Right lobe of liver (tissue), 6 donors: ENCODE measurements at regions not wholly inside any gene's neighbourhood (a gene's known extent, or its start where the extent isn't known, plus 50 kb on each side); places are given as distances from the start of the nearest gene placed in this dataset.

Experiments used
- ATAC-seq, 4 donors: fragments of 200-7000 bp; cut with Tn5 transposase; one replicate each; pipeline ENCODE4 v1.9.1; 2020; ENCODE audit warnings: mild to moderate bottlenecking in 4 of 4, moderate library complexity in 4 of 4
- DNase-seq, 3 donors: peaks; one replicate each; pipeline ENCODE4 v3.0.0-alpha.2; 2020
- H3K27ac ChIP-seq, 3 donors: fragments of 200-600 bp; one replicate each; pipeline ENCODE4 v1.8.0; 2022
- H3K27me3 ChIP-seq, 2 donors: fragments of 200-600 bp; one replicate each; pipeline ENCODE4 v1.8.0; 2022
- H3K36me3 ChIP-seq, 4 donors: fragments of 200-600 bp; sonication (generic) in 1 of 4; one replicate each; pipeline versions ENCODE4 v1.5.1 to v1.8.0; 2017 to 2022; ENCODE audit warnings: control low read depth in 1 of 4
- H3K4me1 ChIP-seq, 4 donors: fragments of 200-600 bp; sonication (generic) in 1 of 4; one replicate each; pipeline versions ENCODE4 v1.5.1 to v1.8.0; 2017 to 2022; ENCODE audit warnings: control low read depth in 1 of 4
- H3K4me3 ChIP-seq, 3 donors: fragments of 200-600 bp; one replicate each; pipeline ENCODE4 v1.8.0; 2022
- H3K9me3 ChIP-seq, 4 donors: fragments of 200-600 bp; sonication (generic) in 1 of 4; one replicate each; pipeline versions ENCODE4 v1.5.1 to v1.8.0; 2017 to 2022; ENCODE audit warnings: control low read depth in 1 of 4
- POLR2A ChIP-seq: fragments of 450-650 bp; IDR thresholded peaks from one replicate; pipeline ENCODE4 v1.6.1; 2017; ENCODE audit warnings: antibody characterized with exemption, mild to moderate bottlenecking
- WGBS: methylation state at CpG from one replicate; pipeline ENCODE4 v1.1.6; 2018; ENCODE audit warnings: low coverage, low lambda C conversion rate; ENCODE audit not compliant: insufficient coverage; ENCODE audit errors: missing lambda C conversion rate; 5-methylcytosine and 5-hydroxymethylcytosine counted together
- intact Hi-C, 2 donors: fragments of 100-400 bp; cut with DNase I; formaldehyde crosslinking; loops; one replicate each; pipeline versions ENCODE4 v1.11.2 to v1.14.1; 2022
- TF ChIP-seq, protein P1 (sequence below), 4 donors: fragments of 200-600 bp in 3 of 4; fragments of 450-650 bp in 1 of 4; IDR thresholded peaks; one replicate each; pipeline versions ENCODE4 v1.5.1 to v1.8.0; 2016 to 2022; ENCODE audit warnings: antibody characterized with exemption in 4 of 4, mild to moderate bottlenecking in 2 of 4
- donor health status: DM: no; HTN: yes; CAD: no.
- donor health status: DM: no; HTN: no; CAD: no.
- donor health status: DM: no; HTN: no; CAD: no.
- donor health status: DM: no; HTN: yes; CAD: no.
- donor health status: DM: no; HTN: yes; CAD: no.

DNA sequence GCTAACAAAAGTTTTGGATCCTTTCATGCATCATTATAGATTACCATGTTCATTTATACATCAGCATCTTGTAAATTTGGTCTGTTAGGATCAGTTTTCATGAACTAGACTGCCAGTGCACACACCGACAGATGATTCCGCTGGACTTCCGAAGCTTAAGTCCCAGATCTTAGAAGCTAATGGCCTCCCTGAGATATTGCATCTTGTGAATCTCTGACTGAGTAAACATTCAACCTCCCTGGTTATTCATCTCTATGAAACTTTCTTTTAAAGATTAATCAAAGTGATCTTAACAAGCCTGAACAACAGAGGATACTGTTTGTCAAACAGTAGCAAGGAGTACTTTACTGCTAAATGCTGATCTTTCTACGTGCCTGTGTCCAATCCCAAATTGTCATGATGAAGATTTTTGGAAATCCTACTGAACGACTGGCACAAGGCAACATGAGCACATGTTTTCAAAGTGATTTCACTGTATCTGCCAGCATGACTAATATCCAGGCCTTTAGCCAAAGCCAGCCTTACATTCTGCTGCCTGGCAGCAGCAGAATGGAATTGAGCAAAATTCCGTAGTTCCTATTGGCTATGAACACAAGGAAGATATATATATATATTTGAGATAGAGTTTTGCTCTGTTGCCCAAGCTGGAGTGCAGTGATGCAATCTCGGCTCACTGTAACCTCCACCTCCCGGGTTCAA is 91.3 kb upstream of the ANK3 start:
- no peaks in the 10 kb centered on the region for H3K36me3 ChIP-seq
- DNase-seq, result no peak
- intact Hi-C loops, result no loop called here
- no peaks in the 10 kb centered on the region for H3K27me3 ChIP-seq
- WGBS, result 68% methylated on average over 6 of the region's 8 CpGs
- no peaks in the 10 kb centered on the region for H3K9me3 ChIP-seq
- TF ChIP-seq, protein P1, sequence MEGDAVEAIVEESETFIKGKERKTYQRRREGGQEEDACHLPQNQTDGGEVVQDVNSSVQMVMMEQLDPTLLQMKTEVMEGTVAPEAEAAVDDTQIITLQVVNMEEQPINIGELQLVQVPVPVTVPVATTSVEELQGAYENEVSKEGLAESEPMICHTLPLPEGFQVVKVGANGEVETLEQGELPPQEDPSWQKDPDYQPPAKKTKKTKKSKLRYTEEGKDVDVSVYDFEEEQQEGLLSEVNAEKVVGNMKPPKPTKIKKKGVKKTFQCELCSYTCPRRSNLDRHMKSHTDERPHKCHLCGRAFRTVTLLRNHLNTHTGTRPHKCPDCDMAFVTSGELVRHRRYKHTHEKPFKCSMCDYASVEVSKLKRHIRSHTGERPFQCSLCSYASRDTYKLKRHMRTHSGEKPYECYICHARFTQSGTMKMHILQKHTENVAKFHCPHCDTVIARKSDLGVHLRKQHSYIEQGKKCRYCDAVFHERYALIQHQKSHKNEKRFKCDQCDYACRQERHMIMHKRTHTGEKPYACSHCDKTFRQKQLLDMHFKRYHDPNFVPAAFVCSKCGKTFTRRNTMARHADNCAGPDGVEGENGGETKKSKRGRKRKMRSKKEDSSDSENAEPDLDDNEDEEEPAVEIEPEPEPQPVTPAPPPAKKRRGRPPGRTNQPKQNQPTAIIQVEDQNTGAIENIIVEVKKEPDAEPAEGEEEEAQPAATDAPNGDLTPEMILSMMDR (IDR thresholded peaks at IDR 0.05), result no peak
- no peak for TF ChIP-seq POLR2A
- H3K4me3 ChIP-seq, result no peak overlapping the region
- ATAC-seq, result peak in 1 of 4 donors; percentile 66
- H3K27ac ChIP-seq, result no peak overlapping the region
- H3K4me1 ChIP-seq, result no peaks in the 10 kb centered on the region

DNA sequence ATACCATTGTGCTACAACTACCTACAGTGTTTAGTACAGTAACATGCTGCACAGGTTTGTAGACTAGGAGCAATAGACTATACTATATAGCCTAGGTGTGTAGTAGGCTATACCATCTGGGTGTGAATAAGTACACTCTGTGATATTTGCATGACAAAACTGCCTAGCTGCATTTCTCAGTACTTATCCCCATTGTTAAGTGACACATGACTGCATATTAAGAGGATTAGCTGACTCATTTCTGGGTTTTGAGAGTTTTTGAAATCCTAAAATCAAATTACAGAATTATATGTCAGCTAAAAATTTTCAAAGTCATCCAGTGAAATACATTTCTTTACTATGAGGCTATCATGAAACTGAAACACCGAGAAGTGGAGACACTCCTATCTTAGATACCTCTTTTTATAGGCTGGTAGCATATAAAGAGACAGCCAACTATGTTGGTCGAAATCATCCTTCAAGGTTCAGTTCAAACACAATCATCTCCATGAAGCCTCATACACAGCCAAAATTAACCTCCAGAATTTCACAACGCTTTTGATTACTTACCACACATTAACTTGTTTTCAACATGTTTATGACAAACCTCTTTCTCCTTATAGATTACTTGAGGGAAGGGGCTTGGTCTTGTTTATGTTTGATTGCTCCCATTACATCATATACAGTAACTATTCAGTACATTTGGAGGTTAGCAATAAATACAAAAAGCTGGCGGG is 89.8 kb upstream of the ANK3 start:
- intact Hi-C loops, result no loop called here
- WGBS, result 65% methylated on average over 4 of the region's 4 CpGs

DNA sequence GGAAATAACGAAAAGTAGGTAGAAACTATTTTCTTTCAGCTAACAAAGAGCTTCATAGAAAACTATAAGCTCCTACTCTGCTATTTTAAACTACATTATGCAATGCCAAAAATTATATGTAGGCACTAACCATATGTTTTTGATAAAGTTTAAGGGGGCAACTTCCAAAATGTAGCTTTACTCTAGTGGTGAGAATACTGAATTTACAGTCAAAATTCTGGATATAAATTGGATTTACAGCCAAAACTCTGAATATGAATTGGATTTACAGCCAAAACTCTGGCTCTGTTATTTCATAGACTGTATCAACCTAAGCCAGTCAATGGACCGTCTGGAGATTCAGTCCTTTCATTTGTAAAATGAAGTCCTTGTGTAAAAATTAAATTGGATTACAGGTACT is 86.8 kb upstream of the ANK3 start:
- ATAC-seq (no peak), DNase-seq (no peak)
- intact Hi-C loops, result no loop called here
- Histone ChIP-seq H3K27ac (no peak overlapping the region), H3K4me3 (no peak overlapping the region), H3K27me3 (no peaks in the 10 kb centered on the region), H3K4me1 (no peaks in the 10 kb centered on the region), H3K36me3 (no peaks in the 10 kb centered on the region), H3K9me3 (no peaks in the 10 kb centered on the region)
- 62% methylated on average over 2 of the region's 2 CpGs for WGBS
- TF ChIP-seq, protein P1 (IDR thresholded peaks at IDR 0.05), result no peak
- TF ChIP-seq POLR2A, result no peak

More for the DNA sequence above, 89.8 kb upstream of the ANK3 start:
- no peaks in the 10 kb centered on the region for H3K27me3 ChIP-seq
- no peaks in the 10 kb centered on the region for H3K9me3 ChIP-seq
- ATAC-seq (no peak), DNase-seq (no peak)
- no peaks in the 10 kb centered on the region for H3K4me1 ChIP-seq
- no peak overlapping the region for H3K4me3 ChIP-seq
- no peak for TF ChIP-seq POLR2A
- TF ChIP-seq, protein P1 (IDR thresholded peaks at IDR 0.05), result no peak
- no peak overlapping the region for H3K27ac ChIP-seq
- H3K36me3 ChIP-seq, result no peaks in the 10 kb centered on the region

DNA sequence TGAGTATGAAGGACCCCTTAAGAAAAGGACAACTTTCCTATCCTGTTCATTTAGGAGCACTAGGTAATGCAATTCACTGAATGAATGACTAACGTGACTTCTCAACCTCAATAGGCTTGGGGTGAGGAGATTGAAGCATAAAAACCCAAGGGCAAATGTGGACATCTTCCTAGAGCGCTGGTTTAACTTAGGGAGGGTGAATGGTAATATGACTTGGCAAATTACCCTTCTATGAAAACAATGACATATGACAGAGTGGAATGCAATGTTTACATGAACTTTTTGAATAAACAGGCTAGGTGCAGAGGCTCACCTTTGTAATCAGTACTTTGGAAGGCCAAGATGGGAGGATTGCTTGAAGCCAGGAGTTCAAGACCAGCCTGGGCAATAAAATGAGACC is 83.9 kb upstream of the ANK3 start:
- no peaks in the 10 kb centered on the region for H3K4me1 ChIP-seq
- H3K27me3 ChIP-seq, result no peaks in the 10 kb centered on the region
- WGBS, result 31% methylated on average over 2 of the region's 2 CpGs
- ATAC-seq (peak in 2 of 4 donors; percentile 52 to 92), DNase-seq (no peak)
- no peak for TF ChIP-seq POLR2A
- TF ChIP-seq, protein P1 (IDR thresholded peaks at IDR 0.05), result no peak
- intact Hi-C loops, result no loop called here
- H3K27ac ChIP-seq, result no peak overlapping the region
- no peak overlapping the region for H3K4me3 ChIP-seq
- no peaks in the 10 kb centered on the region for H3K36me3 ChIP-seq
- H3K9me3 ChIP-seq, result no peaks in the 10 kb centered on the region
